ENCODE measurements at regions not wholly inside any gene's neighbourhood (a gene's known extent, or its start where the extent isn't known, plus 50 kb on each side); places are given as distances from the start of the nearest gene placed in this dataset.
"Not testable (repeated sequence)": the region's sequence is repeated elsewhere in the genome, so short reads cannot be mapped to it uniquely, and the experiment has no call there.

- DNase-seq (ENCODE audit: low read depth in 2 of 2), result no peak
Observed at GRCh38 chr9:89839952-89840351, 235.1 kb downstream of the GADD45G start.

DNA sequence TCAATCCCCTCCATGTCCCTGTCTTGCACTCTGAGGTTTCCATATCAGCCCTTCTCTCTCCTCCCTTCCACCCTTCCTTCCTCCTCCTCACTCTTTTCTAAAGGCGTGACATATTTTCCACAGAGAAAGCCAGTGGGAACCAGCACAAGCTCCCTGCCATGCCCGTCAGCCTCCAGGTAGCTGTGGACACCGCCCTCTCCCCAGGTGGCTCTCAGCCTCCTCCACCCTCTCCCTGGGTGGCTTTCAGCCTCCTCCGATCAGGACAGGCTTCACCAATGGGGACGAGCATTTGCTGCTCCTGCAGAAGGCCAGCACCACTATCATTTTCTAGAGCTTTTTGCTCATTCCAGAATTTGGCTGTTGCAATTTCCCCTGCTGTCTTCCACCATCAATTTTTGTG lies 236.6 kb downstream of the GADD45G start:
- no peak for DNase-seq (ENCODE audit: low read depth in 2 of 2)

DNA sequence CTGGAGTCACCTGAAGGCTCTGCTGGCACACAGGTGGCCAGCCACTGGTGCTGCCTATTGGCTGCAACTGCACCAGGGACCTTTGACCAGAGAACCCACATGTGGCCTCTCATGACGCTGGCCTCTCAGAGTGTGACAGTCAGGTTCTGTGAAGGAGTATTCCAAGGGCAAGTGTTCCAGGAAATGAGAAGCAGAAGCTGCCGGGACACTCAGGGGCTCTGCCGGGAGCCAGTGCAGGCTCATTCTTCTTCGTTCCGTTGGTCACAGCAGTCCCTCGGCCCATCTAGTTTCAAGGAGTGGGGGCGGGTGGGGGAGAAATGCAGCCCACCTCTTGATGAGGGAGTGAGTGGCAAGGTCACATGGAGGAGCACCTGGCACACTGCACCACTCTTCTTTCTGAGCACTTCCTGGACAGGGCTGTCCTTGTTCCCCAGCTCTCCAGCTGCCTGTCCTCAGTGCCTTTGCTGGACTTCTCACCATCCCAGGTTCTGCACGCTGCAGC lies 237.5 kb downstream of the GADD45G start:
- no peak for DNase-seq (ENCODE audit: low read depth in 2 of 2)

- no peak for DNase-seq (ENCODE audit: low read depth in 2 of 2)
Observed at GRCh38 chr9:89843074-89843473, 238.3 kb downstream of the GADD45G start.

DNA sequence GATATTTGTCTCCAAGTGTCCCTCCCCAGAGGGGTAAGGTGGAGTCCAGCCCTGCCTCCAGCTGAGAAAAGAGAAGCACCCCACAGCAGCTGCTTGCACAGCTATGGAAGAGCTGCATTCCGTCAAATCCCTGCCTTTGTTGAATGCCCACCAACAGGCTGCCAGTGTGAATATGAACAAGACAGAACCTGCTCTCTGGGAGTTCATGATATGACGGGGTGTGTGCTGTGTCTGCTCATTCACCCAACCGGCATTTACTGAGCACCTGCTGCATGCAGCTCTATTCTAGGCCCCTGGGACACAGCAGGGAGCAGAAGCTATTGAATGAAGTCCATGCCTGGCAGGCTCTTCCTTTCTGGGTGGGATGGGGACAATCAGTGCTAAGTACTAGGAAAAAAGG lies 238.8 kb downstream of the GADD45G start:
- no peak for DNase-seq (ENCODE audit: low read depth in 2 of 2)

GRCh38 chr9:89844075-89844474 lies 239.3 kb downstream of the GADD45G start:
- DNase-seq (ENCODE audit: low read depth in 2 of 2), result no peak

DNA sequence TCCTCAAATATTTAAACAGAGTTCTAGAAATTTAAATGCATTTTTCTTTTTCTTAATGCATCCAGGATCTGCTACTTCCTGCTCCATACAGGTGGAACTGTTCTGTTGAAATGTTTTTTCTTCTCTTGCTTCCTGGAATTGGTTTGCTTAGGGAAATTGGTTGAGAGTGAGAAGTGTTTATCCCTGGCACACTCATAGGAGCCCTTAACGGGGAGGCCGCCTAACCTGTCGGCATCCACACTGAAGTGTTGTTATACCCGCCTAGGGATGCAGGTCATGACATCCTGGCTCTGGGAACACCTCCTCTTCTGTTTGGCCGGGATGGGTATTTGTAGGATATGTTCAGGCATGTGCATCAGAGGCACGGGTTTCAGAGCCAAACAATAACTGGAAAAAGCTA lies 239.7 kb downstream of the GADD45G start:
- DNase-seq (ENCODE audit: low read depth in 2 of 2), result no peak

DNA sequence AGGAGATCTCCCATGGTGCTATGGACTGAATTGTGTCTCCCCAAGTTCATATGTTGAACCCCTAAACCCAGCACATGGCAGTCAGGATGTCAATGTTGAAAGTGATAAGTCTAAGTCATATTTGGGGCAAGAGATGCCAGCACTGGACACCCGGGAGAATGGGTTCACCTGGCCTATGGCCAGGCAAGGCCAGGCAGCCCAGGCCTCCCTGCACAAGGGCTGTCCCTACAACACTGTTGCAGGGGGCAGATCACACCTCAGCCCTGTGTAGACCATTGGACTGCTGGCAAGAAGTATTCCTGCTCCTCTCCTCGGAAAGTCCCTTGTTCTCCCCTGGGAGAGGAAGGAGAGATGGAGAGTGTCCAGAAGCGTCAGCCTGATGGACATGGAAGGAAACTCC lies 240.5 kb downstream of the GADD45G start:
- no peak for DNase-seq (ENCODE audit: low read depth in 2 of 2)

GRCh38 chr9:89845862-89846261 lies 241.1 kb downstream of the GADD45G start:
- DNase-seq (ENCODE audit: low read depth in 2 of 2), result no peak

- DNase-seq (ENCODE audit: low read depth in 2 of 2), result no peak
Observed at GRCh38 chr9:89848060-89849040, 243.5 kb downstream of the GADD45G start.

- no peak for DNase-seq (ENCODE audit: low read depth in 2 of 2)
Observed at GRCh38 chr9:89849096-89849495, 244.3 kb downstream of the GADD45G start.

- DNase-seq (ENCODE audit: low read depth in 2 of 2), result no peak
Observed at GRCh38 chr9:89850153-89850552, 245.3 kb downstream of the GADD45G start.

- DNase-seq (ENCODE audit: low read depth in 2 of 2), result no peak
Observed at GRCh38 chr9:89850631-89851325, 246.0 kb downstream of the GADD45G start.

- no peak for DNase-seq (ENCODE audit: low read depth in 2 of 2)
Observed at GRCh38 chr9:89853161-89853560, 248.3 kb downstream of the GADD45G start.

- no peak for DNase-seq (ENCODE audit: low read depth in 2 of 2)
Observed at GRCh38 chr9:89853931-89854330, 249.1 kb downstream of the GADD45G start.

DNA sequence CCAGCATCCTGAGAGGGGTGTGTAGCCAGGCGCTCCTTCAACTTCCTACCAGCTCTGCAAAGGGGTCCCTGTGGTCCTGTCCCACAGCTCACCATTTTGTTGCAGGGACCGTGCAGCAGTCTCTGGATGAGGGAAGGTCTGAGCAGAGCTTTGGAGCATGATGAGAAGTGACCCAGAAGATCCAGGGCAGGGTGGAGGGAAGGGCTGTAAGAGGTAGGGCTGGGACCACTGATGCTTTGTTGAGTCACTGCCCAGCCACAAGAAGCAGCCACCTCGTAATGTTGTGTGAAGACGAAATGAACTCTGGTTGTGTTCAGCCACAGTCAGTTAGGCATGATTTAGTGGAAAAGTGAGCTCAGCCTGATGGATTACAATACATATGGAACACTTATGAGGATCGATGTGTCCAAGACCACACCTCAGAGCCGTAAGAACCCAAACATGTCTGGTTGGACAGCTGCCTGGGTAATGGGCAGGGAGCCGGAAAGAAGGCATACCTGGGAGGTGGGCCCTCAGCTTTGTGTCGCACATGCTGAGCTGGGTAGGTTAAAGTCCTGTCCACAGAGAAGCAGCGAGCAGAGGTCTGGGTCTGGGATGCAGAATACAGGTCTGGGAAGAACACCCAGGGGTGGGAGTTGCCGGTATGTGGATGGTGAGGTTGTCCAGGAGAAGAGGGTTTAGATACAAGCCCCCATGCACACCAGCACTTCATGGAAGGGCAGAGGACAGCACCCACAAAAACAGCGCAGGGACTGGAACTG lies 250.1 kb downstream of the GADD45G start:
- no peak for DNase-seq (ENCODE audit: low read depth in 2 of 2)

DNA sequence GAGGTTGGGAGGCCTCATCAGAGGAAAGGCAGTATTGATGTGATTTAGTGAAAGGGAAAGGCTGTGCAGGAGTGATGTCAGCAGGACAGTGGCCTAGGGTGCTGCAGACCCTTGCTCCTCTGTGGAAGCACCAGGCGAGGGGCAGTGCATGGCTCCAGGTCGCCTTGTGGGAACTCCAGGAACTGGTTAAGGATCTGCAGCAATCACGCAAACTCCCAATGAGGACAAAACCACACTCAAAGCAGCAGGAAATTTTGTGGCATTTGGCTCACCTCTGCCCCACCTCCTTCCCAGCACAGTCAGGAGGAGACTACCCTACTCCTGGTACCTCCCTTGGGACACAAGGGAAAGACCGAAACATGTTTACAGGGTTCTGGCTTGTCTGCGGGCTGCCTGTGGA lies 251.5 kb downstream of the GADD45G start:
- not testable (repeated sequence) for DNase-seq (ENCODE audit: low read depth in 2 of 2)

GRCh38 chr9:89856950-89857349 lies 252.1 kb downstream of the GADD45G start:
- not testable (repeated sequence) for DNase-seq (ENCODE audit: low read depth in 2 of 2)

DNA sequence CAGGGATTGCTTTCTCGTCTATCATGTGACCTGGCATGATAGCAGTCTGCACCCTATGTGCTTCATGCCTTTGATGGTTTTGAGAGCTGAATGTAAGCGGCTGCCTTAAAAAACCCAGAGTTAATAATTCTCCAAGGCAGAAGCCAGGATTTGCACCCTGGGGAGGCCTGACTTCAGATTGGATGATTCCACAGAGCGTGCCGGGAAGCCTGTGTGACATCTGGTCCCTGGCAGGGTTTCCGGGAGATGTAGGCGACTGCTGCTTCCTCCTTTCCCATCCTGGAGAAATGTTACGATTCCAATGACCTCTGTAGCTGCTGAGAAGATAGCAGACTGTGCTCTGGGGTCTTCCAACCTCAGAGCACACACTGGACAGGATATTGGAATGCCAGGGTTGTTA lies 255.0 kb downstream of the GADD45G start:
- not testable (repeated sequence) for DNase-seq (ENCODE audit: low read depth in 2 of 2)

DNA sequence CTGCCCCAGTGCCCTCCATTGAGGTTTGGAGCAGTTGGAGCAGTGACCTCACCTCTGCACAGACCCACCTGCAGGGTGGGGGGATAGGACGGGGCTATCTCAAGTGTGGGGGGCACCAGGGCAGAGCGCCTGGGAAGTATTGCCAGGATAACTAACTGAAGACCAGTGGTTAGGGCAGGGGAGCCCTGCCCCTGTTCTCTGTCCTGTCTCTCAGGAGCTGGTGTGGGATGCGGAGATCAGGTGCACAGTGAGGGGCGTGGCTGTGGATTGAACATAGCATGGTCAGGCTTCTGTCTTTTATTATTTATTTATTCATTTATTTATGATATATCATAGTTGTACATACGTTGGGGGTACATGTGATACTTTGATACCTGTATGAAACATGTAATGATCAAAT lies 256.6 kb downstream of the GADD45G start:
- not testable (repeated sequence) for DNase-seq (ENCODE audit: low read depth in 2 of 2)

GRCh38 chr9:89862316-89862715 lies 257.5 kb downstream of the GADD45G start:
- no peak for DNase-seq (ENCODE audit: low read depth in 2 of 2)

GRCh38 chr9:89863141-89863540 lies 258.3 kb downstream of the GADD45G start:
- DNase-seq (ENCODE audit: low read depth in 2 of 2), result no peak
